IMR-90 (cell line): ENCODE measurements at regions not wholly inside any gene's neighbourhood (a gene's known extent, or its start where the extent isn't known, plus 50 kb on each side); places are given as distances from the start of the nearest gene placed in this dataset.

Experiments used
- ATAC-seq: fragments of 200-7000 bp; cut with Tn5 transposase; 2 replicates; pipeline ENCODE4 v1.9.1; 2020; ENCODE audit warnings: low read depth, mild to moderate bottlenecking, moderate library complexity
- BruUV-seq: library from RNA; stranded (reverse); fragments of 400-500 nt; replicated peaks from 2 replicates; lab custom pipeline; 2021; lab: Mats Ljungman, UMichigan
- CTCF ChIA-PET: fragments of 300-600 bp; formaldehyde crosslinking; extraction: SDS; loops from one replicate; lab custom pipeline; 2021; ENCODE audit warnings: antibody characterized with exemption; lab: Yijun Ruan, JAX
- POLR2A ChIA-PET: fragments of 300-600 bp; sonication (Branson Sonifier 250); formaldehyde crosslinking; loops from one replicate; lab custom pipeline; 2022; ENCODE audit warnings: antibody characterized with exemption; ENCODE audit not compliant: unreplicated experiment; lab: Charles Lee
- DNase-seq: peaks from one replicate; pipeline ENCODE4 v3.0.0; 2013
- H2AFZ ChIP-seq: replicated peaks from 2 replicates; pipeline ENCODE3; 2013; ENCODE audit warnings: low read length, mild to moderate bottlenecking; ENCODE audit not compliant: poor library complexity
- H2AK5ac ChIP-seq: 2 replicates; pipeline ENCODE4 v1.6.1; 2013; ENCODE audit warnings: low read depth, low read length, inconsistent platforms
- H2AK9ac ChIP-seq: replicated peaks from 2 replicates; pipeline ENCODE3; 2013; ENCODE audit warnings: mild to moderate bottlenecking, low read depth, low read length, moderate library complexity; ENCODE audit not compliant: poor library complexity
- H2BK120ac ChIP-seq: 2 replicates; pipeline ENCODE4 v1.6.1; 2013; ENCODE audit warnings: low read depth, low read length, inconsistent platforms
- H2BK15ac ChIP-seq: 3 replicates; pipeline ENCODE4 v1.6.1; 2013; ENCODE audit warnings: low read depth, low read length, inconsistent platforms
- H2BK20ac ChIP-seq: 2 replicates; pipeline ENCODE4 v1.6.1; 2013; ENCODE audit warnings: low read depth, mild to moderate bottlenecking, inconsistent platforms, low read length, moderate library complexity
- H2BK5ac ChIP-seq: 2 replicates; pipeline ENCODE4 v1.6.1; 2013; ENCODE audit warnings: mild to moderate bottlenecking, low read depth, low read length, inconsistent platforms; ENCODE audit not compliant: poor library complexity, severe bottlenecking
- H3K14ac ChIP-seq: replicated peaks from 2 replicates; pipeline ENCODE4 v1.6.1; 2013; ENCODE audit warnings: low read depth, low read length, inconsistent platforms
- H3K18ac ChIP-seq: 2 replicates; pipeline ENCODE4 v1.6.1; 2013; ENCODE audit warnings: low read depth, low read length, control low read depth
- H3K23ac ChIP-seq: 2 replicates; pipeline ENCODE4 v1.6.1; 2013; ENCODE audit warnings: low read depth, low read length, inconsistent platforms
- H3K27ac ChIP-seq: 2 replicates; pipeline ENCODE4 v1.5.1; 2013; ENCODE audit warnings: mild to moderate bottlenecking, control low read depth, low read length; ENCODE audit not compliant: insufficient read depth
- H3K27me3 ChIP-seq: 2 replicates; pipeline ENCODE4 v1.6.1; 2013; ENCODE audit warnings: low read length; ENCODE audit not compliant: control insufficient read depth, insufficient read depth
- H3K36me3 ChIP-seq: 2 replicates; pipeline ENCODE4 v1.6.1; 2013; ENCODE audit warnings: low read length, mixed read lengths; ENCODE audit not compliant: control insufficient read depth, insufficient read depth
- H3K4ac ChIP-seq: 2 replicates; pipeline ENCODE4 v1.6.1; 2013; ENCODE audit warnings: low read depth, low read length, inconsistent platforms
- H3K4me1 ChIP-seq: 2 replicates; pipeline ENCODE4 v1.6.1; 2013; ENCODE audit warnings: low read length, mixed read lengths; ENCODE audit not compliant: control insufficient read depth, insufficient read depth
- H3K4me2 ChIP-seq: 2 replicates; pipeline ENCODE4 v1.6.1; 2013; ENCODE audit warnings: low read depth, mild to moderate bottlenecking, control low read depth, low read length, moderate library complexity
- H3K4me3 ChIP-seq: 2 replicates; pipeline ENCODE4 v1.5.1; 2013; ENCODE audit warnings: low read depth, mild to moderate bottlenecking, control low read depth, low read length, moderate library complexity; ENCODE audit not compliant: insufficient read depth
- H3K56ac ChIP-seq: 2 replicates; pipeline ENCODE4 v1.6.1; 2013; ENCODE audit warnings: low read length, inconsistent platforms; ENCODE audit not compliant: insufficient read depth; ENCODE audit errors: extremely low read depth
- H3K79me1 ChIP-seq, 2 experiments: 2 replicates each; pipeline ENCODE4 v1.6.1; 2013; ENCODE audit warnings: low read length in 2 of 2, inconsistent platforms in 1 of 2, low read depth in 1 of 2
- H3K9ac ChIP-seq: 2 replicates; pipeline ENCODE4 v1.6.1; 2013; ENCODE audit warnings: low read depth, low read length, control low read depth
- H3K9me1 ChIP-seq: 2 replicates; pipeline ENCODE4 v1.6.1; 2013; ENCODE audit warnings: low read length, inconsistent platforms; ENCODE audit not compliant: insufficient read depth
- H3K9me3 ChIP-seq: 2 replicates; pipeline ENCODE4 v1.6.1; 2013; ENCODE audit warnings: low read length; ENCODE audit not compliant: control insufficient read depth, insufficient read depth
- H4K20me1 ChIP-seq: 2 replicates; pipeline ENCODE4 v1.6.1; 2013; ENCODE audit warnings: low read length, inconsistent platforms; ENCODE audit not compliant: insufficient read depth
- H4K5ac ChIP-seq: 2 replicates; pipeline ENCODE4 v1.6.1; 2013; ENCODE audit warnings: mild to moderate bottlenecking, low read depth, low read length, control low read depth
- H4K8ac ChIP-seq, 2 experiments: 2 replicates each; pipeline ENCODE4 v1.6.1; 2013; ENCODE audit warnings: low read depth in 2 of 2, low read length in 2 of 2, control low read depth in 1 of 2, inconsistent platforms in 1 of 2
- H4K91ac ChIP-seq: 2 replicates; pipeline ENCODE4 v1.6.1; 2013; ENCODE audit warnings: low read depth, low read length, inconsistent platforms; ENCODE audit not compliant: insufficient read depth
- FOS ChIP-seq: fragments of 150-350 bp; IDR thresholded peaks from 2 replicates; pipeline ENCODE4 v1.6.1; 2016; ENCODE audit warnings: low read depth, low read length
- WGBS, 2 experiments: methylation state at CpG; one replicate each; pipeline versions ENCODE4 v1.1.5 to v1.1.7; 2013; ENCODE audit warnings: missing lambda C conversion rate in 2 of 2; ENCODE audit not compliant: insufficient read length in 1 of 2; ENCODE audit errors: extremely low coverage in 2 of 2; 5-methylcytosine and 5-hydroxymethylcytosine counted together
- dilution Hi-C: fragments of 300-500 bp; cut with HindIII; formaldehyde crosslinking; loops from one replicate; pipeline ENCODE4 v1.14.3; 2018; ENCODE audit warnings: low sequenced_read_pairs; ENCODE audit not compliant: unreplicated experiment
- in situ Hi-C: fragments of 300-500 bp; cut with MboI; formaldehyde crosslinking; loops from 3 replicates; pipeline ENCODE4 v1.14.3; 2019; ENCODE audit warnings: low sequenced_read_pairs, inconsistent platforms, mixed read lengths
- intact Hi-C: fragments of 100-400 bp; cut with micrococcal nuclease; formaldehyde crosslinking; loops from 2 replicates; pipeline ENCODE4 v1.10.0; 2022

- intact Hi-C loops, result no loop called here
- Histone ChIP-seq H3K36me3 (no peaks in the 10 kb centered on the region), H3K27ac (no peak overlapping the region), H3K4ac (no peak overlapping the region), H3K56ac (no peak overlapping the region), H2BK120ac (no peak overlapping the region), H3K9me3 (no peaks in the 10 kb centered on the region; the same call in 1 of the 2 replicates), H2BK20ac (no peak overlapping the region), H3K23ac (no peak overlapping the region), H3K9me1 (no peaks in the 10 kb centered on the region), H2AK9ac (no peak overlapping the region), H3K18ac (no peak overlapping the region), H3K4me1 (no peaks in the 10 kb centered on the region), H3K79me1 (no peaks in the 10 kb centered on the region), H2AK5ac (no peak overlapping the region), H3K27me3 (no peaks in the 10 kb centered on the region), H3K4me2 (no peak overlapping the region), H4K91ac (no peak overlapping the region), H4K5ac (no peak overlapping the region), H3K9ac (no peak overlapping the region), H2BK5ac (no peak overlapping the region), H3K14ac (no peak overlapping the region), H4K20me1 (no peaks in the 10 kb centered on the region), H2AFZ (no peak overlapping the region), H2BK15ac (no peak overlapping the region), H3K4me3 (no peak overlapping the region), H4K8ac (no peak overlapping the region)
- no TSS peak for BruUV-seq
- no peak for TF ChIP-seq FOS
- CTCF ChIA-PET, result no interaction called here
- POLR2A ChIA-PET, result no interaction called here
- DNase-seq (no peak), ATAC-seq (no peak)
- dilution Hi-C loops, result no loop called here
- in situ Hi-C loops, result no loop called here
- no CpG with 5 or more reads among the region's 7 CpGs for WGBS, 2 experiments
These were observed 655.2 kb downstream of the RNF144A start for GRCh38 chr2:7572450-7572849.
